A549 (cell line): ENCODE measurements at regions not wholly inside any gene's neighbourhood (a gene's known extent, or its start where the extent isn't known, plus 50 kb on each side); places are given as distances from the start of the nearest gene placed in this dataset.

Experiments
- HDAC2 ChIP-seq: fragments of 200-600 bp; sonication (generic); IDR thresholded peaks from 2 replicates; pipeline ENCODE4 v1.6.1; 2016
- HOXA7 ChIP-seq: fragments of 250-450 bp; sonication (Bioruptor Pico); IDR thresholded peaks from 2 replicates; pipeline ENCODE4 v1.5.0; 2020; ENCODE audit warnings: mild to moderate bottlenecking, moderate library complexity
- JUN ChIP-seq, 2 experiments: fragments of >200 bp; sonication (Bioruptor Twin); formaldehyde crosslinking; IDR thresholded peaks; 2 replicates in 1 of 2; 3 replicates in 1 of 2; pipeline ENCODE4 v1.6.1; 2016 to 2017
- KDM1A ChIP-seq: fragments of 200-600 bp; sonication (generic); IDR thresholded peaks from 2 replicates; pipeline ENCODE4 v1.6.1; 2016; ENCODE audit warnings: low read depth, mild to moderate bottlenecking
- KDM5A ChIP-seq: fragments of 200-600 bp; sonication (generic); IDR thresholded peaks from 2 replicates; pipeline ENCODE4 v1.6.1; 2016; ENCODE audit warnings: antibody characterized with exemption, mild to moderate bottlenecking
- MAZ ChIP-seq: fragments of 150-350 bp; IDR thresholded peaks from 2 replicates; pipeline ENCODE4 v1.6.1; 2014; ENCODE audit warnings: antibody characterized with exemption, low read depth, low read length, borderline replicate concordance
- NFE2L2 ChIP-seq: fragments of 150-350 bp; conservative IDR thresholded peaks from 2 replicates; pipeline ENCODE4 v1.6.1; 2014; ENCODE audit warnings: low read length
- POLR2A ChIP-seq: IDR thresholded peaks from 2 replicates; pipeline ENCODE4 v1.6.1; 2012; ENCODE audit warnings: mild to moderate bottlenecking, low read length
- RCOR1 ChIP-seq: fragments of 150-350 bp; IDR thresholded peaks from 2 replicates; pipeline ENCODE4 v1.6.1; 2014; ENCODE audit warnings: antibody characterized with exemption, low read length, low read depth
- TF ChIP-seq, protein P1 (sequence below): IDR thresholded peaks from 2 replicates; pipeline ENCODE4 v1.6.1; 2012
- TF ChIP-seq, protein P2 (sequence below): fragments of >200 bp; sonication (Bioruptor Twin); formaldehyde crosslinking; IDR thresholded peaks from 3 replicates; pipeline ENCODE4 v1.5.1; 2016
- TF ChIP-seq, protein P3 (sequence below): fragments of 450-650 bp; IDR thresholded peaks from 2 replicates; pipeline ENCODE4 v1.6.1; 2014; ENCODE audit warnings: antibody characterized with exemption

- TF ChIP-seq KDM1A (no peak), POLR2A (no peak), HDAC2 (no peak), HOXA7 (CRISPR knock-in tag) (no peak), RCOR1 (no peak), KDM5A (no peak), MAZ (no peak), NFE2L2 (no peak), JUN (IDR thresholded peaks at IDR 0.05) (no peak)
- TF ChIP-seq, protein P1, sequence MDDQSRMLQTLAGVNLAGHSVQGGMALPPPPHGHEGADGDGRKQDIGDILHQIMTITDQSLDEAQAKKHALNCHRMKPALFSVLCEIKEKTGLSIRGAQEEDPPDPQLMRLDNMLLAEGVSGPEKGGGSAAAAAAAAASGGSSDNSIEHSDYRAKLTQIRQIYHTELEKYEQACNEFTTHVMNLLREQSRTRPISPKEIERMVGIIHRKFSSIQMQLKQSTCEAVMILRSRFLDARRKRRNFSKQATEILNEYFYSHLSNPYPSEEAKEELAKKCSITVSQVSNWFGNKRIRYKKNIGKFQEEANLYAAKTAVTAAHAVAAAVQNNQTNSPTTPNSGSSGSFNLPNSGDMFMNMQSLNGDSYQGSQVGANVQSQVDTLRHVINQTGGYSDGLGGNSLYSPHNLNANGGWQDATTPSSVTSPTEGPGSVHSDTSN, result no peak
- TF ChIP-seq, protein P2, sequence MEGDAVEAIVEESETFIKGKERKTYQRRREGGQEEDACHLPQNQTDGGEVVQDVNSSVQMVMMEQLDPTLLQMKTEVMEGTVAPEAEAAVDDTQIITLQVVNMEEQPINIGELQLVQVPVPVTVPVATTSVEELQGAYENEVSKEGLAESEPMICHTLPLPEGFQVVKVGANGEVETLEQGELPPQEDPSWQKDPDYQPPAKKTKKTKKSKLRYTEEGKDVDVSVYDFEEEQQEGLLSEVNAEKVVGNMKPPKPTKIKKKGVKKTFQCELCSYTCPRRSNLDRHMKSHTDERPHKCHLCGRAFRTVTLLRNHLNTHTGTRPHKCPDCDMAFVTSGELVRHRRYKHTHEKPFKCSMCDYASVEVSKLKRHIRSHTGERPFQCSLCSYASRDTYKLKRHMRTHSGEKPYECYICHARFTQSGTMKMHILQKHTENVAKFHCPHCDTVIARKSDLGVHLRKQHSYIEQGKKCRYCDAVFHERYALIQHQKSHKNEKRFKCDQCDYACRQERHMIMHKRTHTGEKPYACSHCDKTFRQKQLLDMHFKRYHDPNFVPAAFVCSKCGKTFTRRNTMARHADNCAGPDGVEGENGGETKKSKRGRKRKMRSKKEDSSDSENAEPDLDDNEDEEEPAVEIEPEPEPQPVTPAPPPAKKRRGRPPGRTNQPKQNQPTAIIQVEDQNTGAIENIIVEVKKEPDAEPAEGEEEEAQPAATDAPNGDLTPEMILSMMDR, result no peak
- TF ChIP-seq, protein P3, sequence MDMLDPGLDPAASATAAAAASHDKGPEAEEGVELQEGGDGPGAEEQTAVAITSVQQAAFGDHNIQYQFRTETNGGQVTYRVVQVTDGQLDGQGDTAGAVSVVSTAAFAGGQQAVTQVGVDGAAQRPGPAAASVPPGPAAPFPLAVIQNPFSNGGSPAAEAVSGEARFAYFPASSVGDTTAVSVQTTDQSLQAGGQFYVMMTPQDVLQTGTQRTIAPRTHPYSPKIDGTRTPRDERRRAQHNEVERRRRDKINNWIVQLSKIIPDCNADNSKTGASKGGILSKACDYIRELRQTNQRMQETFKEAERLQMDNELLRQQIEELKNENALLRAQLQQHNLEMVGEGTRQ, result no peak
These were observed 259.5 kb upstream of the FAM174A start for GRCh38 chr5:100275631-100276030.
